SK-N-SH (cell line): ENCODE measurements at regions not wholly inside any gene's neighbourhood (a gene's known extent, or its start where the extent isn't known, plus 50 kb on each side); places are given as distances from the start of the nearest gene placed in this dataset.

Source experiments
- CTCF ChIA-PET: fragments of 300-600, 350-600 bp; formaldehyde crosslinking; extraction: SDS; loops from one replicate; lab custom pipeline; 2021; lab: Yijun Ruan, JAX
- POLR2A ChIA-PET: fragments of 350-600 bp; sonication (Branson Sonifier 250); formaldehyde crosslinking; extraction: SDS; loops from one replicate; lab custom pipeline; 2020; ENCODE audit warnings: antibody characterized with exemption, inconsistent platforms; lab: Yijun Ruan, JAX
- DNase-seq: peaks from one replicate; pipeline ENCODE4 v3.0.0; 2012
- H2AFZ ChIP-seq: fragments of 200-600 bp; sonication (generic); 2 replicates; pipeline ENCODE4 v1.8.1; 2016; ENCODE audit warnings: antibody characterized with exemption, mild to moderate bottlenecking, low read depth
- H3F3A ChIP-seq: fragments of 200-600 bp; sonication (generic); replicated peaks from 2 replicates; pipeline ENCODE3; 2016; ENCODE audit warnings: antibody characterized with exemption, mild to moderate bottlenecking; ENCODE audit not compliant: insufficient read depth
- H3K27ac ChIP-seq, 2 experiments: fragments of 200-500 bp in 1 of 2; fragments of 200-600 bp in 1 of 2; sonication (Bioruptor generic) in 1 of 2; sonication (generic), shearing (Covaris generic) in 1 of 2; 2 replicates each; pipeline versions ENCODE4 v1.5.1 to v1.6.1; 2014 to 2016; ENCODE audit warnings: low read depth in 2 of 2, inconsistent platforms in 1 of 2, low read length in 1 of 2, mild to moderate bottlenecking in 1 of 2, mixed read lengths in 1 of 2
- H3K27me3 ChIP-seq: fragments of 200-600 bp; sonication (generic), shearing (Covaris generic); 2 replicates; pipeline ENCODE4 v1.6.1; 2016; ENCODE audit warnings: mixed run types; ENCODE audit not compliant: insufficient read depth
- H3K36me3 ChIP-seq, 2 experiments: fragments of 200-500 bp in 1 of 2; fragments of 200-600 bp in 1 of 2; sonication (Bioruptor generic) in 1 of 2; sonication (generic) in 1 of 2; replicated peaks in 1 of 2; 2 replicates each; pipeline versions ENCODE3 to v1.5.1; 2014 to 2016; ENCODE audit warnings: low read length in 1 of 2, mild to moderate bottlenecking in 1 of 2; ENCODE audit not compliant: insufficient read depth in 2 of 2, control insufficient read depth in 1 of 2
- H3K4me1 ChIP-seq, 2 experiments: fragments of 200-500 bp in 1 of 2; fragments of 200-600 bp in 1 of 2; sonication (Bioruptor generic) in 1 of 2; sonication (generic), shearing (Covaris generic) in 1 of 2; 2 replicates each; pipeline versions ENCODE4 v1.5.1 to v1.6.1; 2014 to 2016; ENCODE audit warnings: low read depth in 1 of 2, low read length in 1 of 2, mixed run types in 1 of 2; ENCODE audit not compliant: insufficient read depth in 2 of 2, control insufficient read depth in 1 of 2
- H3K4me2 ChIP-seq: fragments of 200-600 bp; sonication (generic), shearing (Covaris generic); 2 replicates; pipeline ENCODE4 v1.6.1; 2017; ENCODE audit warnings: mixed run types
- H3K4me3 ChIP-seq, 2 experiments: fragments of 200-500 bp in 1 of 2; fragments of 200-600 bp in 1 of 2; sonication (Bioruptor generic) in 1 of 2; sonication (generic), shearing (Covaris generic) in 1 of 2; 2 replicates each; pipeline versions ENCODE4 v1.5.1 to v1.8.1; 2014 to 2016; ENCODE audit warnings: low read depth in 2 of 2, inconsistent platforms in 1 of 2, low read length in 1 of 2, mild to moderate bottlenecking in 1 of 2, mixed read lengths in 1 of 2, moderate library complexity in 1 of 2
- H3K79me2 ChIP-seq: fragments of 200-600 bp; sonication (generic); 2 replicates; pipeline ENCODE4 v1.8.1; 2017; ENCODE audit warnings: mild to moderate bottlenecking; ENCODE audit not compliant: insufficient read depth
- H3K9ac ChIP-seq: fragments of 200-600 bp; sonication (generic); 2 replicates; pipeline ENCODE4 v1.6.1; 2017; ENCODE audit warnings: mixed run types
- H3K9me2 ChIP-seq: fragments of 200-600 bp; sonication (generic); 2 replicates; pipeline ENCODE4 v1.6.1; 2017; ENCODE audit warnings: mixed run types
- H3K9me3 ChIP-seq: fragments of 200-600 bp; sonication (generic); 2 replicates; pipeline ENCODE4 v1.6.1; 2017; ENCODE audit warnings: mixed run types, mild to moderate bottlenecking, moderate library complexity
- H4K20me1 ChIP-seq: fragments of 200-600 bp; sonication (generic); 2 replicates; pipeline ENCODE4 v1.6.1; 2017; ENCODE audit warnings: mild to moderate bottlenecking, mixed run types; ENCODE audit not compliant: insufficient read depth
- CHD2 ChIP-seq: fragments of 150-350 bp; IDR thresholded peaks from 2 replicates; pipeline ENCODE4 v1.6.1; 2018; ENCODE audit warnings: low read length; ENCODE audit not compliant: partially characterized antibody
- ELF1 ChIP-seq: IDR thresholded peaks from 2 replicates; pipeline ENCODE4 v1.4.0; 2012
- FOSL2 ChIP-seq: IDR thresholded peaks from 2 replicates; pipeline ENCODE4 v1.4.0; 2012; ENCODE audit warnings: low read depth, mild to moderate bottlenecking, moderate library complexity, borderline replicate concordance
- FOXM1 ChIP-seq: IDR thresholded peaks from 2 replicates; pipeline ENCODE4 v1.4.0; 2012; ENCODE audit warnings: low read depth, mild to moderate bottlenecking
- GABPA ChIP-seq: IDR thresholded peaks from 2 replicates; pipeline ENCODE4 v1.4.0; 2012; ENCODE audit warnings: low read depth, mild to moderate bottlenecking
- IRF3 ChIP-seq: fragments of 150-350 bp; IDR thresholded peaks from 2 replicates; pipeline ENCODE4 v1.6.1; 2016; ENCODE audit warnings: mild to moderate bottlenecking, low read depth, low read length
- MAX ChIP-seq: IDR thresholded peaks from 2 replicates; pipeline ENCODE4 v1.4.0; 2012; ENCODE audit warnings: low read depth
- MEF2A ChIP-seq: IDR thresholded peaks from 2 replicates; pipeline ENCODE4 v1.4.0; 2012; ENCODE audit warnings: low read depth, borderline replicate concordance
- NRF1 ChIP-seq: IDR thresholded peaks from 2 replicates; pipeline ENCODE4 v1.6.1; 2012; ENCODE audit warnings: low read depth, mild to moderate bottlenecking, low read length
- RAD21 ChIP-seq: IDR thresholded peaks from 2 replicates; pipeline ENCODE4 v1.6.1; 2012; ENCODE audit warnings: mild to moderate bottlenecking, low read length
- RXRA ChIP-seq: IDR thresholded peaks from 2 replicates; pipeline ENCODE4 v1.4.0; 2012; ENCODE audit warnings: low read depth, mild to moderate bottlenecking, borderline replicate concordance
- TCF12 ChIP-seq: IDR thresholded peaks from 2 replicates; pipeline ENCODE4 v1.4.0; 2012
- TEAD4 ChIP-seq: IDR thresholded peaks from 2 replicates; pipeline ENCODE4 v1.4.0; 2012; ENCODE audit warnings: mild to moderate bottlenecking, borderline replicate concordance; ENCODE audit not compliant: insufficient read depth
- USF1 ChIP-seq: IDR thresholded peaks from 2 replicates; pipeline ENCODE4 v1.4.0; 2012; ENCODE audit warnings: low read depth, borderline replicate concordance
- USF2 ChIP-seq: fragments of 150-350 bp; IDR thresholded peaks from 2 replicates; pipeline ENCODE4 v1.6.1; 2017; ENCODE audit warnings: antibody characterized with exemption, low read length, low read depth, borderline replicate concordance
- WGBS: methylation state at CpG from one replicate; pipeline ENCODE4 v1.1.6; 2017; ENCODE audit warnings: low lambda C conversion rate; 5-methylcytosine and 5-hydroxymethylcytosine counted together

GRCh38 chr7:444606-445005 lies 75.0 kb downstream of the PDGFA start:
- H3F3A ChIP-seq = peaks cover 3% of the 10 kb centered on the region
- H3K4me2 ChIP-seq = no peak overlapping the region
- DNase-seq = no peak
- no peaks in the 10 kb centered on the region for H3K27me3 ChIP-seq
- CTCF ChIA-PET = no interaction called here
- no peaks in the 10 kb centered on the region for H3K79me2 ChIP-seq
- no peak overlapping the region for H3K27ac ChIP-seq
- POLR2A ChIA-PET = no interaction called here
- no peak overlapping the region for H2AFZ ChIP-seq
- no peaks in the 10 kb centered on the region for H3K36me3 ChIP-seq
- H3K4me1 ChIP-seq = no peaks in the 10 kb centered on the region
- 78% methylated on average over 7 of the region's 8 CpGs for WGBS
- no peaks in the 10 kb centered on the region for H3K9me3 ChIP-seq
- H3K9me2 ChIP-seq = no peaks in the 10 kb centered on the region
- TF ChIP-seq RXRA (no peak), GABPA (no peak), MEF2A (no peak), RAD21 (no peak), TCF12 (no peak), ELF1 (no peak), IRF3 (no peak), MAX (no peak), NRF1 (no peak), TEAD4 (no peak), USF2 (no peak)
- TF ChIP-seq, all 33 proteins: peak for 0
- Histone ChIP-seq H3K9ac (no peak overlapping the region), H3K4me3 (no peak overlapping the region), H4K20me1 (no peaks in the 10 kb centered on the region)

GRCh38 chr7:445020-445419 lies 74.6 kb downstream of the PDGFA start:
- TF ChIP-seq USF1 = no peak
- no peak for TF ChIP-seq CHD2
- TF ChIP-seq FOSL2 = no peak
- no peak for TF ChIP-seq IRF3
- no peak for TF ChIP-seq MAX
- TF ChIP-seq FOXM1 = no peak
- TF ChIP-seq, all 33 proteins: peak for 0
- Histone ChIP-seq H3K4me1 (no peaks in the 10 kb centered on the region), H3F3A (peaks cover 3% of the 10 kb centered on the region), H3K4me2 (no peak overlapping the region), H3K36me3 (no peaks in the 10 kb centered on the region), H3K9ac (no peak overlapping the region), H3K9me3 (no peaks in the 10 kb centered on the region), H2AFZ (no peak overlapping the region), H3K79me2 (no peaks in the 10 kb centered on the region), H3K4me3 (no peak overlapping the region), H4K20me1 (no peaks in the 10 kb centered on the region), H3K27ac (no peak overlapping the region), H3K9me2 (no peaks in the 10 kb centered on the region), H3K27me3 (no peaks in the 10 kb centered on the region)
- no peak for DNase-seq
- CTCF ChIA-PET = no interaction called here
- WGBS = 76% methylated on average over 14 of the region's 14 CpGs
- POLR2A ChIA-PET = no interaction called here
